GM23338 (cell line): ENCODE measurements at regions not wholly inside any gene's neighbourhood (a gene's known extent, or its start where the extent isn't known, plus 50 kb on each side); places are given as distances from the start of the nearest gene placed in this dataset.

ENCODE experiments used
- EZH2 ChIP-seq: fragments of 200-600 bp; sonication (generic); IDR thresholded peaks from one replicate; pipeline ENCODE4 v1.8.0; 2017; ENCODE audit warnings: antibody characterized with exemption, mild to moderate bottlenecking, low read depth; ENCODE audit not compliant: unreplicated experiment
- EZH2phosphoT487 ChIP-seq: fragments of 200-600 bp; sonication (generic); IDR thresholded peaks from one replicate; pipeline ENCODE4 v1.8.1; 2018; ENCODE audit warnings: antibody characterized with exemption; ENCODE audit not compliant: unreplicated experiment
- POLR2AphosphoS5 ChIP-seq: IDR thresholded peaks from 2 replicates; pipeline ENCODE4 v1.6.1; 2016; ENCODE audit warnings: antibody characterized with exemption, low read depth
- ZNF462 ChIP-seq: fragments of 250-450 bp; sonication (Bioruptor Pico); IDR thresholded peaks from 2 replicates; pipeline ENCODE4 v1.5.0; 2020; ENCODE audit warnings: mild to moderate bottlenecking, moderate library complexity
- TF ChIP-seq, protein P1 (sequence below), 2 experiments: fragments of 200-600 bp in 1 of 2; sonication (generic) in 1 of 2; conservative IDR thresholded peaks; 2 replicates each; pipeline versions ENCODE4 v1.5.1 to v1.6.1; 2016 to 2017; ENCODE audit warnings: antibody characterized with exemption in 2 of 2, low read depth in 2 of 2, mild to moderate bottlenecking in 2 of 2, moderate library complexity in 1 of 2
- TF ChIP-seq, protein P2 (sequence below): IDR thresholded peaks from 2 replicates; pipeline ENCODE4 v1.6.1; 2016; ENCODE audit warnings: antibody characterized with exemption

GRCh38 chr7:20846791-20847190 is 60.1 kb upstream of the SP8 start:
- TF ChIP-seq, protein P1, sequence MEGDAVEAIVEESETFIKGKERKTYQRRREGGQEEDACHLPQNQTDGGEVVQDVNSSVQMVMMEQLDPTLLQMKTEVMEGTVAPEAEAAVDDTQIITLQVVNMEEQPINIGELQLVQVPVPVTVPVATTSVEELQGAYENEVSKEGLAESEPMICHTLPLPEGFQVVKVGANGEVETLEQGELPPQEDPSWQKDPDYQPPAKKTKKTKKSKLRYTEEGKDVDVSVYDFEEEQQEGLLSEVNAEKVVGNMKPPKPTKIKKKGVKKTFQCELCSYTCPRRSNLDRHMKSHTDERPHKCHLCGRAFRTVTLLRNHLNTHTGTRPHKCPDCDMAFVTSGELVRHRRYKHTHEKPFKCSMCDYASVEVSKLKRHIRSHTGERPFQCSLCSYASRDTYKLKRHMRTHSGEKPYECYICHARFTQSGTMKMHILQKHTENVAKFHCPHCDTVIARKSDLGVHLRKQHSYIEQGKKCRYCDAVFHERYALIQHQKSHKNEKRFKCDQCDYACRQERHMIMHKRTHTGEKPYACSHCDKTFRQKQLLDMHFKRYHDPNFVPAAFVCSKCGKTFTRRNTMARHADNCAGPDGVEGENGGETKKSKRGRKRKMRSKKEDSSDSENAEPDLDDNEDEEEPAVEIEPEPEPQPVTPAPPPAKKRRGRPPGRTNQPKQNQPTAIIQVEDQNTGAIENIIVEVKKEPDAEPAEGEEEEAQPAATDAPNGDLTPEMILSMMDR (conservative IDR thresholded peaks at IDR 0.05; ENCODE audit: low read depth in 2 of 2): no peak
- no peak for TF ChIP-seq EZH2phosphoT487
- TF ChIP-seq EZH2: no peak
- TF ChIP-seq, protein P2, sequence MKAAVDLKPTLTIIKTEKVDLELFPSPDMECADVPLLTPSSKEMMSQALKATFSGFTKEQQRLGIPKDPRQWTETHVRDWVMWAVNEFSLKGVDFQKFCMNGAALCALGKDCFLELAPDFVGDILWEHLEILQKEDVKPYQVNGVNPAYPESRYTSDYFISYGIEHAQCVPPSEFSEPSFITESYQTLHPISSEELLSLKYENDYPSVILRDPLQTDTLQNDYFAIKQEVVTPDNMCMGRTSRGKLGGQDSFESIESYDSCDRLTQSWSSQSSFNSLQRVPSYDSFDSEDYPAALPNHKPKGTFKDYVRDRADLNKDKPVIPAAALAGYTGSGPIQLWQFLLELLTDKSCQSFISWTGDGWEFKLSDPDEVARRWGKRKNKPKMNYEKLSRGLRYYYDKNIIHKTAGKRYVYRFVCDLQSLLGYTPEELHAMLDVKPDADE: no peak
- no peak for TF ChIP-seq POLR2AphosphoS5
- TF ChIP-seq ZNF462: no peak
